Stomach smooth muscle (tissue), 2 donors: ENCODE measurements at regions not wholly inside any gene's neighbourhood (a gene's known extent, or its start where the extent isn't known, plus 50 kb on each side); places are given as distances from the start of the nearest gene placed in this dataset.
"Not testable (repeated sequence)": the region's sequence is repeated elsewhere in the genome, so short reads cannot be mapped to it uniquely, and the experiment has no call there.

Experiments used
- H3K27ac ChIP-seq: one replicate; pipeline ENCODE4 v1.7.0; 2013; ENCODE audit warnings: mild to moderate bottlenecking, low read length, inconsistent platforms
- H3K27me3 ChIP-seq, 2 donors: one replicate each; pipeline ENCODE4 v1.7.0; 2013; ENCODE audit warnings: low read length in 2 of 2; ENCODE audit not compliant: insufficient read depth in 2 of 2, control insufficient read depth in 1 of 2
- H3K36me3 ChIP-seq, 2 donors: one replicate each; pipeline ENCODE4 v1.7.0; 2013; ENCODE audit warnings: low read length in 2 of 2; ENCODE audit not compliant: control insufficient read depth in 2 of 2, insufficient read depth in 2 of 2
- H3K4me1 ChIP-seq: one replicate; pipeline ENCODE4 v1.7.0; 2013; ENCODE audit warnings: low read length; ENCODE audit not compliant: control insufficient read depth, insufficient read depth
- H3K4me3 ChIP-seq, 2 donors: one replicate each; pipeline ENCODE4 v1.7.0; 2013; ENCODE audit warnings: low read length in 2 of 2
- H3K9ac ChIP-seq, 2 donors: one replicate each; pipeline ENCODE4 v1.7.0; 2013; ENCODE audit warnings: low read length in 2 of 2, mild to moderate bottlenecking in 1 of 2
- H3K9me3 ChIP-seq, 2 donors: one replicate each; pipeline ENCODE4 v1.7.0; 2013; ENCODE audit warnings: low read length in 2 of 2; ENCODE audit not compliant: control insufficient read depth in 2 of 2
- donor health status: healthy.
- donor health status: Pancreatic carcinoma.

- no peak overlapping the region for H3K27ac ChIP-seq
- no peaks in the 10 kb centered on the region for H3K4me1 ChIP-seq
- no peaks in the 10 kb centered on the region for H3K27me3 ChIP-seq
Measured at GRCh38 chr2:47964277-47964676, 58.0 kb upstream of the FBXO11 start.

GRCh38 chr2:47964722-47965434 is 58.6 kb upstream of the FBXO11 start:
- Histone ChIP-seq H3K27me3 (no peaks in the 10 kb centered on the region), H3K4me1 (no peaks in the 10 kb centered on the region), H3K9ac (no peak overlapping the region), H3K4me3 (no peak overlapping the region), H3K36me3 (no peaks in the 10 kb centered on the region), H3K27ac (no peak overlapping the region), H3K9me3 (no peaks in the 10 kb centered on the region)

More at GRCh38 chr2:47964277-47964676, 58.0 kb upstream of the FBXO11 start:
- Histone ChIP-seq H3K36me3 (no peaks in the 10 kb centered on the region), H3K9ac (no peak overlapping the region), H3K4me3 (no peak overlapping the region), H3K9me3 (no peaks in the 10 kb centered on the region)

GRCh38 chr2:47976728-47977127 is 70.4 kb upstream of the FBXO11 start:
- H3K27me3 ChIP-seq, H3K9ac ChIP-seq, H3K27ac ChIP-seq, H3K4me1 ChIP-seq, H3K9me3 ChIP-seq, H3K36me3 ChIP-seq, H3K4me3 ChIP-seq: not testable (repeated sequence)

- Histone ChIP-seq H3K9ac (no peak overlapping the region), H3K4me1 (no peaks in the 10 kb centered on the region), H3K4me3 (no peak overlapping the region), H3K9me3 (no peaks in the 10 kb centered on the region), H3K36me3 (no peaks in the 10 kb centered on the region), H3K27me3 (no peaks in the 10 kb centered on the region), H3K27ac (no peak overlapping the region)
Measured at GRCh38 chr2:47984041-47984440, 77.7 kb upstream of the FBXO11 start.

GRCh38 chr2:47990503-47990902 is 84.2 kb upstream of the FBXO11 start:
- no peaks in the 10 kb centered on the region for H3K4me1 ChIP-seq
- H3K27me3 ChIP-seq, result no peaks in the 10 kb centered on the region
- no peaks in the 10 kb centered on the region for H3K9me3 ChIP-seq
- no peak overlapping the region for H3K4me3 ChIP-seq
- H3K36me3 ChIP-seq, result no peaks in the 10 kb centered on the region
- H3K9ac ChIP-seq, result no peak overlapping the region
- no peak overlapping the region for H3K27ac ChIP-seq

GRCh38 chr2:47992671-47993070 is 86.4 kb upstream of the FBXO11 start:
- Histone ChIP-seq H3K27me3 (no peaks in the 10 kb centered on the region), H3K4me3 (no peak overlapping the region), H3K4me1 (no peaks in the 10 kb centered on the region), H3K27ac (no peak overlapping the region), H3K36me3 (no peaks in the 10 kb centered on the region), H3K9me3 (no peaks in the 10 kb centered on the region), H3K9ac (no peak overlapping the region)

GRCh38 chr2:47996808-47997207 is 90.5 kb upstream of the FBXO11 start:
- Histone ChIP-seq H3K27ac (no peak overlapping the region), H3K9me3 (no peaks in the 10 kb centered on the region), H3K4me3 (no peak overlapping the region), H3K36me3 (no peaks in the 10 kb centered on the region), H3K9ac (no peak overlapping the region), H3K27me3 (no peaks in the 10 kb centered on the region), H3K4me1 (no peaks in the 10 kb centered on the region)

- no peaks in the 10 kb centered on the region for H3K9me3 ChIP-seq
- no peak overlapping the region for H3K27ac ChIP-seq
- no peaks in the 10 kb centered on the region for H3K36me3 ChIP-seq
- no peak overlapping the region for H3K9ac ChIP-seq
- H3K4me1 ChIP-seq, result no peaks in the 10 kb centered on the region
- no peak overlapping the region for H3K4me3 ChIP-seq
- no peaks in the 10 kb centered on the region for H3K27me3 ChIP-seq
Measured at GRCh38 chr2:47999512-47999911, 93.2 kb upstream of the FBXO11 start.

GRCh38 chr2:48001498-48001897 is 95.2 kb upstream of the FBXO11 start:
- Histone ChIP-seq H3K27me3 (no peaks in the 10 kb centered on the region), H3K9ac (no peak overlapping the region), H3K4me1 (no peaks in the 10 kb centered on the region), H3K9me3 (no peaks in the 10 kb centered on the region), H3K27ac (no peak overlapping the region), H3K36me3 (no peaks in the 10 kb centered on the region), H3K4me3 (no peak overlapping the region)

GRCh38 chr2:48006094-48006493 is 99.8 kb upstream of the FBXO11 start:
- H3K9ac ChIP-seq, result no peak overlapping the region
- H3K4me1 ChIP-seq, result no peaks in the 10 kb centered on the region
- no peak overlapping the region for H3K4me3 ChIP-seq
- H3K36me3 ChIP-seq, result no peaks in the 10 kb centered on the region
- no peaks in the 10 kb centered on the region for H3K9me3 ChIP-seq
- no peak overlapping the region for H3K27ac ChIP-seq
- H3K27me3 ChIP-seq, result no peaks in the 10 kb centered on the region

- Histone ChIP-seq H3K4me1 (no peaks in the 10 kb centered on the region), H3K4me3 (no peak overlapping the region), H3K36me3 (no peaks in the 10 kb centered on the region), H3K27me3 (no peaks in the 10 kb centered on the region), H3K9me3 (no peaks in the 10 kb centered on the region), H3K27ac (no peak overlapping the region), H3K9ac (no peak overlapping the region)
Measured at GRCh38 chr2:48007699-48008268, 101.5 kb upstream of the FBXO11 start.
